K562 (cell line): ENCODE measurements at regions not wholly inside any gene's neighbourhood (a gene's known extent, or its start where the extent isn't known, plus 50 kb on each side); places are given as distances from the start of the nearest gene placed in this dataset.

Experiments
- ATAC-seq: fragments of 200-7000 bp; cut with Tn5 transposase; 3 replicates; pipeline ENCODE4 v1.9.1; 2020; ENCODE audit warnings: moderate library complexity
- BruUV-seq: library from RNA; stranded (reverse); fragments of 400-500 nt; replicated peaks from 2 replicates; lab custom pipeline; 2021; lab: Mats Ljungman, UMichigan
- CTCF ChIA-PET: fragments of 300-600 bp; formaldehyde crosslinking; extraction: SDS; loops from one replicate; lab custom pipeline; 2021; ENCODE audit warnings: low intra/inter-chr PET ratio; lab: Yijun Ruan, JAX
- POLR2A ChIA-PET: fragments of 300-600, 350-650 bp; sonication (Branson Sonifier 250); formaldehyde crosslinking; extraction: SDS; loops from one replicate; lab custom pipeline; 2021; ENCODE audit warnings: antibody characterized with exemption, inconsistent platforms; lab: Yijun Ruan, JAX
- DNase-seq, 4 experiments: peaks; one replicate each; pipeline versions ENCODE4 v3.0.0 to v3.0.0-alpha.2; 2011 to 2018; ENCODE audit warnings: low spot score in 3 of 4, mixed read lengths in 3 of 4; ENCODE audit errors: extremely low read depth in 1 of 4
- FAIRE-seq: peaks from 2 replicates; lab custom pipeline; 2011; peaks lifted over from hg19 to GRCh38; lab: Jason Lieb, UNC
- H2AFZ ChIP-seq: 2 replicates; pipeline ENCODE4 v1.6.0; 2011; ENCODE audit warnings: low read depth, low read length, control low read depth, inconsistent platforms
- H3K27ac ChIP-seq: fragments of 200-600 bp; 3 replicates; pipeline ENCODE4 v1.8.0; 2011; ENCODE audit warnings: low read depth, mild to moderate bottlenecking, control low read depth, inconsistent platforms, low read length, moderate library complexity, mixed read lengths; ENCODE audit errors: extremely low read depth
- H3K27me3 ChIP-seq, 2 experiments: fragments of 300-600 bp in 1 of 2; 2 replicates in 1 of 2; 3 replicates in 1 of 2; pipeline versions ENCODE4 v1.6.0 to v1.8.0; 2011; ENCODE audit warnings: inconsistent platforms in 2 of 2, low read length in 2 of 2, mild to moderate bottlenecking in 1 of 2, mixed read lengths in 1 of 2, moderate library complexity in 1 of 2; ENCODE audit not compliant: control insufficient read depth in 2 of 2, insufficient read depth in 2 of 2
- H3K36me3 ChIP-seq: fragments of 300-600 bp; 3 replicates; pipeline ENCODE4 v1.8.0; 2011; ENCODE audit warnings: mild to moderate bottlenecking, low read length, inconsistent platforms; ENCODE audit not compliant: control insufficient read depth, insufficient read depth
- H3K4me1 ChIP-seq, 2 experiments: fragments of 200-600 bp in 1 of 2; replicated peaks in 1 of 2; 2 replicates in 1 of 2; 3 replicates in 1 of 2; pipeline versions ENCODE4 v1.5.1 to v1.8.0; 2011; ENCODE audit warnings: inconsistent platforms in 2 of 2, low read length in 2 of 2, mild to moderate bottlenecking in 1 of 2, mixed read lengths in 1 of 2, moderate library complexity in 1 of 2; ENCODE audit not compliant: control insufficient read depth in 2 of 2, insufficient read depth in 2 of 2
- H3K4me2 ChIP-seq: 2 replicates; pipeline ENCODE4 v1.6.1; 2011; ENCODE audit warnings: low read length, control low read depth, inconsistent platforms, mixed read lengths; ENCODE audit not compliant: insufficient read depth
- H3K4me3 ChIP-seq: fragments of 200-600 bp; sonication (generic), shearing (Covaris generic); 2 replicates; pipeline ENCODE4 v1.5.1; 2016; ENCODE audit warnings: control low read depth, inconsistent platforms
- H3K79me2 ChIP-seq: fragments of 200-600 bp; 3 replicates; pipeline ENCODE4 v1.8.0; 2011; ENCODE audit warnings: low read length, inconsistent platforms; ENCODE audit not compliant: control insufficient read depth, insufficient read depth
- H3K9ac ChIP-seq, 2 experiments: 2 replicates each; pipeline versions ENCODE4 v1.6.0 to v1.6.1; 2011; ENCODE audit warnings: low read depth in 2 of 2, low read length in 2 of 2, control low read depth in 1 of 2, inconsistent platforms in 1 of 2, mild to moderate bottlenecking in 1 of 2, mixed read lengths in 1 of 2; ENCODE audit not compliant: insufficient read depth in 1 of 2
- H3K9me1 ChIP-seq: one replicate; pipeline ENCODE4 v1.6.0; 2011; ENCODE audit warnings: inconsistent platforms, mild to moderate bottlenecking, low read length, moderate library complexity; ENCODE audit not compliant: control insufficient read depth, insufficient read depth
- H3K9me3 ChIP-seq: replicated peaks from 2 replicates; pipeline ENCODE4 v1.5.1; 2011; ENCODE audit warnings: low read depth, low read length, inconsistent platforms; ENCODE audit not compliant: control insufficient read depth, insufficient read depth
- H4K20me1 ChIP-seq: replicated peaks from 2 replicates; pipeline ENCODE4 v1.6.1; 2011; ENCODE audit warnings: low read length, inconsistent platforms, mixed read lengths; ENCODE audit not compliant: control insufficient read depth, insufficient read depth
- BDP1 ChIP-seq: IDR thresholded peaks from 3 replicates; pipeline ENCODE4 v1.6.1; 2011; ENCODE audit not compliant: insufficient read length, insufficient read depth
- KDM4B ChIP-seq, 2 experiments: fragments of 450-650 bp in 1 of 2; sonication (generic) in 1 of 2; IDR thresholded peaks; 2 replicates each; pipeline ENCODE4 v1.6.1; 2016 to 2017; ENCODE audit warnings: borderline replicate concordance in 2 of 2, antibody characterized with exemption in 1 of 2, low read depth in 1 of 2, mild to moderate bottlenecking in 1 of 2
- NCOA2 ChIP-seq, 2 experiments: fragments of 450-650 bp; IDR thresholded peaks; 2 replicates each; pipeline ENCODE4 v1.6.1; 2018; ENCODE audit warnings: mild to moderate bottlenecking in 2 of 2, moderate library complexity in 1 of 2; ENCODE audit not compliant: partially characterized antibody in 2 of 2
- ZNF311 ChIP-seq: fragments of 250-450 bp; sonication (Bioruptor Pico); IDR thresholded peaks from 2 replicates; pipeline ENCODE4 v1.4.0; 2020; ENCODE audit warnings: mild to moderate bottlenecking, moderate library complexity
- WGBS: fragments of 100-300 bp; shearing (Covaris generic); methylation state at CpG from one replicate; pipeline ENCODE4 v1.1.6; 2016; ENCODE audit warnings: low coverage, mixed read lengths; ENCODE audit not compliant: insufficient coverage; ENCODE audit errors: missing lambda C conversion rate; 5-methylcytosine and 5-hydroxymethylcytosine counted together
- in situ Hi-C: fragments of 300-500 bp; cut with MboI; formaldehyde crosslinking; loops from 4 replicates; pipeline ENCODE4 v1.15.0; 2018; ENCODE audit warnings: inconsistent platforms, mixed read lengths
- intact Hi-C: fragments of 100-400 bp; cut with micrococcal nuclease; formaldehyde crosslinking; loops from 2 replicates; pipeline ENCODE4 v1.14.2; 2022
- TF ChIP-seq, protein P1 (sequence below): fragments of 450-650 bp; IDR thresholded peaks from 2 replicates; pipeline ENCODE4 v1.6.1; 2017; ENCODE audit warnings: mild to moderate bottlenecking, moderate library complexity
- TF ChIP-seq, protein P2 (sequence below): fragments of 450-650 bp; conservative IDR thresholded peaks from 2 replicates; pipeline ENCODE4 v1.6.1; 2016; ENCODE audit warnings: missing genetic modification characterization, low read depth, mild to moderate bottlenecking, control low read depth, missing compliant biosample characterization
- TF ChIP-seq, protein P3 (sequence below): fragments of 250-450 bp; sonication (Bioruptor Pico); IDR thresholded peaks from 2 replicates; pipeline ENCODE4 v1.5.0; 2020; ENCODE audit warnings: mild to moderate bottlenecking
- TF ChIP-seq, protein P4 (sequence below): fragments of 450-650 bp; IDR thresholded peaks from 2 replicates; pipeline ENCODE4 v1.7.1; 2018; ENCODE audit warnings: mild to moderate bottlenecking, low read depth; ENCODE audit not compliant: partially characterized antibody

DNA sequence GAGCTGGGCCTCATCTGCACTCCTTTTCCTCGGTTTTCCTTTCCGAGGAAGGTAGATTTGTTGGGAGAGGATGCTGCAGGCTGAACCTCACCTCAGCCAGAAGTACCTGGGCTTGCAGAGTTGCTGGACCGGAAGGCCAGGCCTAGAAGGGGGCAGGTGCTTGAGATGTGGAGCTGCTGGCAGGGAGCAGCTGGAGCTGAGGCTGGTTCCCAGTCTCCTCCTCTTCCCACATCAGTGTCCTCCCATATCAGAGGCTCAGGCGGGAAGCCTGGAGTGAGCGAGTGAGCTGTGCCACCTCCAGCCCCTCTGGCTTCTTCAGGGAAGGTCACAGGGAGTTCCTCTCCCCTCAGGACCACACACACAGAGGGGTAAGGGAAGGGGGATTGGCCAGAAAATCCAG is 259.4 kb downstream of the GADD45G start (continued):
- TF ChIP-seq, protein P1, sequence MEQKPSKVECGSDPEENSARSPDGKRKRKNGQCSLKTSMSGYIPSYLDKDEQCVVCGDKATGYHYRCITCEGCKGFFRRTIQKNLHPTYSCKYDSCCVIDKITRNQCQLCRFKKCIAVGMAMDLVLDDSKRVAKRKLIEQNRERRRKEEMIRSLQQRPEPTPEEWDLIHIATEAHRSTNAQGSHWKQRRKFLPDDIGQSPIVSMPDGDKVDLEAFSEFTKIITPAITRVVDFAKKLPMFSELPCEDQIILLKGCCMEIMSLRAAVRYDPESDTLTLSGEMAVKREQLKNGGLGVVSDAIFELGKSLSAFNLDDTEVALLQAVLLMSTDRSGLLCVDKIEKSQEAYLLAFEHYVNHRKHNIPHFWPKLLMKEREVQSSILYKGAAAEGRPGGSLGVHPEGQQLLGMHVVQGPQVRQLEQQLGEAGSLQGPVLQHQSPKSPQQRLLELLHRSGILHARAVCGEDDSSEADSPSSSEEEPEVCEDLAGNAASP, result no peak
- TF ChIP-seq, all 486 proteins: peak for 0

DNA sequence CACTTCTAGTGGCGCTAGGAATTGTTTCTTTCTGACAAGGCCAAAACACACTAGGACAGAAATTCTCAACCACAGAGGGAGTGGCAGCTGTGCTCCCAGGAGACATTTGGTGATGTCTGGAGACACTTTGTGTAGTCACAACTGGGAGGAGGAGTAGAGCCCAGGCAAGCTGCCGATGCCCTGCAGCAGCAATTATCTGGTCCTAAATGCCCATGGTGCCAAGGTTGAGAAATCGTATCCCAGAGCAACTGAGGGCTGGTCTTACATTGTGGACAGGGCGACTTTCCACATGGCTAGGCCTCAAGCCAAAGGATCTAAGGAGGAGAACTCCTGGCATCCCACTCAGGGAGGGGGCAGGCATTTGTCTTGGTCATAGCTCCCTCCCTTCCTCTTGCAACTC is 259.9 kb downstream of the GADD45G start:
- intact Hi-C loops, result no loop called here
- Histone ChIP-seq H3K9ac (no peak overlapping the region), H3K79me2 (no peaks in the 10 kb centered on the region), H3K27ac (no peak overlapping the region), H4K20me1 (no peaks in the 10 kb centered on the region), H3K27me3 (no peaks in the 10 kb centered on the region; a peak in 1 of 5 replicates), H3K4me2 (no peak overlapping the region), H3K9me1 (no peaks in the 10 kb centered on the region), H2AFZ (no peak overlapping the region), H3K9me3 (no peaks in the 10 kb centered on the region), H3K4me3 (no peak overlapping the region), H3K4me1 (no peaks in the 10 kb centered on the region; a peak in 1 of 5 replicates), H3K36me3 (no peaks in the 10 kb centered on the region)
- FAIRE-seq, result no peak
- ChIA-PET CTCF (no interaction called here), POLR2A (no interaction called here)
- TF ChIP-seq BDP1 (no peak), ZNF311 (CRISPR knock-in tag) (no peak), NCOA2 (IDR thresholded peaks at IDR 0.05; ENCODE audit: partially characterized antibody in 2 of 2) (no peak), KDM4B (IDR thresholded peaks at IDR 0.05; ENCODE audit: borderline replicate concordance in 2 of 2, low read depth in 1 of 2) (no peak)
- TF ChIP-seq, protein P2, sequence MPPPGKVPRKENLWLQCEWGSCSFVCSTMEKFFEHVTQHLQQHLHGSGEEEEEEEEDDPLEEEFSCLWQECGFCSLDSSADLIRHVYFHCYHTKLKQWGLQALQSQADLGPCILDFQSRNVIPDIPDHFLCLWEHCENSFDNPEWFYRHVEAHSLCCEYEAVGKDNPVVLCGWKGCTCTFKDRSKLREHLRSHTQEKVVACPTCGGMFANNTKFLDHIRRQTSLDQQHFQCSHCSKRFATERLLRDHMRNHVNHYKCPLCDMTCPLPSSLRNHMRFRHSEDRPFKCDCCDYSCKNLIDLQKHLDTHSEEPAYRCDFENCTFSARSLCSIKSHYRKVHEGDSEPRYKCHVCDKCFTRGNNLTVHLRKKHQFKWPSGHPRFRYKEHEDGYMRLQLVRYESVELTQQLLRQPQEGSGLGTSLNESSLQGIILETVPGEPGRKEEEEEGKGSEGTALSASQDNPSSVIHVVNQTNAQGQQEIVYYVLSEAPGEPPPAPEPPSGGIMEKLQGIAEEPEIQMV (tag), result no peak
- TF ChIP-seq, protein P3, sequence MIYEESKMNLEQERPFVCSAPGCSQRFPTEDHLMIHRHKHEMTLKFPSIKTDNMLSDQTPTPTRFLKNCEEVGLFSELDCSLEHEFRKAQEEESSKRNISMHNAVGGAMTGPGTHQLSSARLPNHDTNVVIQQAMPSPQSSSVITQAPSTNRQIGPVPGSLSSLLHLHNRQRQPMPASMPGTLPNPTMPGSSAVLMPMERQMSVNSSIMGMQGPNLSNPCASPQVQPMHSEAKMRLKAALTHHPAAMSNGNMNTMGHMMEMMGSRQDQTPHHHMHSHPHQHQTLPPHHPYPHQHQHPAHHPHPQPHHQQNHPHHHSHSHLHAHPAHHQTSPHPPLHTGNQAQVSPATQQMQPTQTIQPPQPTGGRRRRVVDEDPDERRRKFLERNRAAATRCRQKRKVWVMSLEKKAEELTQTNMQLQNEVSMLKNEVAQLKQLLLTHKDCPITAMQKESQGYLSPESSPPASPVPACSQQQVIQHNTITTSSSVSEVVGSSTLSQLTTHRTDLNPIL (CRISPR knock-in tag), result no peak
- TF ChIP-seq, protein P4, sequence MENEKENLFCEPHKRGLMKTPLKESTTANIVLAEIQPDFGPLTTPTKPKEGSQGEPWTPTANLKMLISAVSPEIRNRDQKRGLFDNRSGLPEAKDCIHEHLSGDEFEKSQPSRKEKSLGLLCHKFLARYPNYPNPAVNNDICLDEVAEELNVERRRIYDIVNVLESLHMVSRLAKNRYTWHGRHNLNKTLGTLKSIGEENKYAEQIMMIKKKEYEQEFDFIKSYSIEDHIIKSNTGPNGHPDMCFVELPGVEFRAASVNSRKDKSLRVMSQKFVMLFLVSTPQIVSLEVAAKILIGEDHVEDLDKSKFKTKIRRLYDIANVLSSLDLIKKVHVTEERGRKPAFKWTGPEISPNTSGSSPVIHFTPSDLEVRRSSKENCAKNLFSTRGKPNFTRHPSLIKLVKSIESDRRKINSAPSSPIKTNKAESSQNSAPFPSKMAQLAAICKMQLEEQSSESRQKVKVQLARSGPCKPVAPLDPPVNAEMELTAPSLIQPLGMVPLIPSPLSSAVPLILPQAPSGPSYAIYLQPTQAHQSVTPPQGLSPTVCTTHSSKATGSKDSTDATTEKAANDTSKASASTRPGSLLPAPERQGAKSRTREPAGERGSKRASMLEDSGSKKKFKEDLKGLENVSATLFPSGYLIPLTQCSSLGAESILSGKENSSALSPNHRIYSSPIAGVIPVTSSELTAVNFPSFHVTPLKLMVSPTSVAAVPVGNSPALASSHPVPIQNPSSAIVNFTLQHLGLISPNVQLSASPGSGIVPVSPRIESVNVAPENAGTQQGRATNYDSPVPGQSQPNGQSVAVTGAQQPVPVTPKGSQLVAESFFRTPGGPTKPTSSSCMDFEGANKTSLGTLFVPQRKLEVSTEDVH, result no peak
- in situ Hi-C loops, result no loop called here
- no peak for ATAC-seq
- no peak for DNase-seq
- no TSS peak for BruUV-seq
- 0% methylated on average over 3 of the region's 4 CpGs for WGBS
